Uterus (tissue), 2 donors: ENCODE measurements at regions not wholly inside any gene's neighbourhood (a gene's known extent, or its start where the extent isn't known, plus 50 kb on each side); places are given as distances from the start of the nearest gene placed in this dataset.

Experiments
- CTCF ChIP-seq, 4 experiments: fragments of 200-600 bp in 2 of 4; fragments of 450-650 bp in 2 of 4; sonication (generic) in 2 of 4; IDR thresholded peaks; one replicate each; pipeline ENCODE4 v1.5.1; 2016 to 2019; ENCODE audit warnings: antibody characterized with exemption in 4 of 4, mild to moderate bottlenecking in 2 of 4, moderate library complexity in 1 of 4
- POLR2A ChIP-seq, 2 donors: fragments of 450-650 bp; IDR thresholded peaks; one replicate each; pipeline ENCODE4 v1.6.1; 2016; ENCODE audit warnings: antibody characterized with exemption in 2 of 2, mild to moderate bottlenecking in 1 of 2, moderate library complexity in 1 of 2

DNA sequence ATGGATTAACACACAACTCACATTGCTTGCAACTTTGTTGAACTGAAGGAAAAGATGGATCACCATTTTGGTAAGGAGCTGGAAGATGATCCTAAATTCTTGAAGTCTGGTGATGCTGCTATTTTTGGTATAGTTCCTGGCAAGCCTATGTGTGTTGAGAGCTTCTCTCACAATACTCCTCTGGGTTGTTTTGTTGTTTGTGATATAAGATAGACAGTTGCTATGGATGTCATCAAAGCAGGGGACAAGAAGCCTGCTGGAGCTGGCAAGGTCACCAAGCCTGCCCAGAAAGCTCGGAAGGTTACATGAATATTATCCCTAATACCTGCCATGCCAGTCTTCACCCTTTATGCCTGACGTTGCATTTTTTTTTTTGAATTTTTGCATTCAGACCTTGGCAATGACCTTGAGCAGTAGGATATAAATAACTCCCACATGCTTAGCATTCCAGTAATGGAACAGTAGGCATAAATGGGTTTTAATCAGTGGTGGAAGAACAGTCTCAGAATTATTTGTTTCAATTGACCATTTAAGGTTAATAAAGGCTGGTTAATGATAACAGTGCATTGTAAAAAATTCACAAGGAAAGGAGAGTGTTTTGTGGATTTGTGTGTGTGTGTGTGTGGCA lies 129.0 kb upstream of the SEL1L start:
- TF ChIP-seq CTCF (IDR thresholded peaks at IDR 0.05) (no peak), POLR2A (IDR thresholded peaks at IDR 0.05) (no peak)
